ENCODE measurements at regions not wholly inside any gene's neighbourhood (a gene's known extent, or its start where the extent isn't known, plus 50 kb on each side); places are given as distances from the start of the nearest gene placed in this dataset.

DNA sequence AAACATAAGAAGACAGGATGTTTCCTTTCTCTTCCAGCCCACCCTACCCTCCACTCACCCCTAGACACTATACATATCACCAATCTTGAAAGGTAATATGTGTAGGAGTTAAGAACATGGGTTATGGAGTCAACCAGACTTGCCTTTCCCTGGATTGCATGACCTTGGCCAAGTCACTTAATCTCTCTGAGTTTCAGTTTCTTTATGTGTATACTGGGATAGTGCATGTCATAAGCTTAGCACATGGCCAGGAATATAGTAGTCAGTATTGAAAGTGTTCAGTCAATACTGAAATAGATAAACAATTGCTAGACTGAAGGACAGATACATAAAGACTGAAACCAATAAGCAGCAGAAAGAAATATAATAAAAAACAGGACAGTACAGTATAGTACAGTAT, 283.2 kb upstream of the STT3B start:
- TF ChIP-seq, protein P1, sequence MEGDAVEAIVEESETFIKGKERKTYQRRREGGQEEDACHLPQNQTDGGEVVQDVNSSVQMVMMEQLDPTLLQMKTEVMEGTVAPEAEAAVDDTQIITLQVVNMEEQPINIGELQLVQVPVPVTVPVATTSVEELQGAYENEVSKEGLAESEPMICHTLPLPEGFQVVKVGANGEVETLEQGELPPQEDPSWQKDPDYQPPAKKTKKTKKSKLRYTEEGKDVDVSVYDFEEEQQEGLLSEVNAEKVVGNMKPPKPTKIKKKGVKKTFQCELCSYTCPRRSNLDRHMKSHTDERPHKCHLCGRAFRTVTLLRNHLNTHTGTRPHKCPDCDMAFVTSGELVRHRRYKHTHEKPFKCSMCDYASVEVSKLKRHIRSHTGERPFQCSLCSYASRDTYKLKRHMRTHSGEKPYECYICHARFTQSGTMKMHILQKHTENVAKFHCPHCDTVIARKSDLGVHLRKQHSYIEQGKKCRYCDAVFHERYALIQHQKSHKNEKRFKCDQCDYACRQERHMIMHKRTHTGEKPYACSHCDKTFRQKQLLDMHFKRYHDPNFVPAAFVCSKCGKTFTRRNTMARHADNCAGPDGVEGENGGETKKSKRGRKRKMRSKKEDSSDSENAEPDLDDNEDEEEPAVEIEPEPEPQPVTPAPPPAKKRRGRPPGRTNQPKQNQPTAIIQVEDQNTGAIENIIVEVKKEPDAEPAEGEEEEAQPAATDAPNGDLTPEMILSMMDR (IDR thresholded peaks at IDR 0.05; ENCODE audit: low read length), result no peak
- TF ChIP-seq EZH2 (IDR thresholded peaks at IDR 0.05; ENCODE audit: borderline replicate concordance, low read length), result no peak
